GM18511 (cell line): ENCODE measurements at regions not wholly inside any gene's neighbourhood (a gene's known extent, or its start where the extent isn't known, plus 50 kb on each side); places are given as distances from the start of the nearest gene placed in this dataset.

Experiments used
- ATAC-seq: cut with Tn5 transposase; IDR thresholded peaks from one replicate; pipeline ENCODE4 v1.9.1; 2021; ENCODE audit warnings: mild to moderate bottlenecking, moderate library complexity; ENCODE audit not compliant: unreplicated experiment

GRCh38 chr9:134214386-134214765 lies 50.0 kb upstream of the RNU6ATAC start:
- no peak for ATAC-seq

DNA sequence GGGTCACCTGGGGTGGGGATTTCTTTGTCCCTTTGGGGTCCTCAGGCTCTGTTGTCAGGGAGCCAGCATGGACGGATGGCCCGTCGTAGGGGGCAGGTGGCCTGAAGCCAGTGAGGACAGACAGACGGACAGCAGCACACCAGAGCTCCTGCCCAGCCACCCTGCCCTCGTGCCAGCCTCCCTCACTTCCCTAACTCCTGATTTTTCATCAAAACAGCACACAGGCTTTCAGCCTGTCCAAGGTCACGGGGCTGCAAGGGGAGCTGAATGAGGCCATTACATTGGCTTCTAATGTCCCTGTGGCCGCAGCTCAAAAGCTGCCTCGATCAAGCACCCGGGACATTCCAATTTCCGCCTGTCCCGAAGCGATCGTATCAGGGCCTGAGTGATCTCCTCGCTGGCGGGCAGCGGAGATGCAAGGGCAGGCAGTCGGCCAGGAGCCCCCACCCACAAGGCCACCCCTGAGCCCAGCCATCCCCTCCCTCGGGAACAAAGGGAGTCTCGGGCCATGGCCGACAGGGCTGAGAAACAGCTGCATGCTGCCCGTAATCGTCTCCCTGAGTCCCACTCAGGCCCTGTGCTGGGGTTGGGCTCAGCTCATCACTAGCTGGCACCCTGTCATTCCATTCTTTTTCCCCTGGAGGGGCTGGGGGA lies 50.5 kb upstream of the RNU6ATAC start:
- no peak for ATAC-seq

GRCh38 chr9:134215420-134215698 lies 51.0 kb upstream of the RNU6ATAC start:
- no peak for ATAC-seq

- no peak for ATAC-seq
Measured at GRCh38 chr9:134215699-134216448, 51.5 kb upstream of the RNU6ATAC start.

DNA sequence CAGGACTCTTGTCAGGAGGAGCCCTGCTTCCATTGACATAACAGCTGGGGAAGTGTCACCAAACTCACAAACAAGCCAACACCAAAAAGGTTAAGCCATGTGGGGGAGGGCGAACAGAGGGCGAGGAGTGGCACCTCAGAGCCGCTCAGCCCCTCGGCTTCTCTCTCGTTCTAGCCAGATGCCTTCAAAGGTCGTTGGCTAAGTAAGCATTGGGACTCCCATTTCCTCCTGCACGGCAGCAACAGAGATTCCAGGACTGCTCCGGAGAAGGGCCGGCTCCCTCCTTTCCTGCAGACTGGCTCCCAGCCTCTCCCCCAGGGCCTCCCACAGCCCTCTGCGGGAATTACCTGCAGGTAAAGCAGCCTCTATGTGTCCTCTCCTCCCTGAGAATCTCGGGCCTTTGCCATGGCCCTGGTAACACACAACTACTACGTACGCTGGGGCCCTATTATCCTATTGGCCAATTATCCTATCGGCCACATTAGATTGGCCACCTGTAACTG lies 52.1 kb upstream of the RNU6ATAC start:
- no peak for ATAC-seq

- no peak for ATAC-seq
Measured at GRCh38 chr9:134216961-134217360, 52.6 kb upstream of the RNU6ATAC start.

DNA sequence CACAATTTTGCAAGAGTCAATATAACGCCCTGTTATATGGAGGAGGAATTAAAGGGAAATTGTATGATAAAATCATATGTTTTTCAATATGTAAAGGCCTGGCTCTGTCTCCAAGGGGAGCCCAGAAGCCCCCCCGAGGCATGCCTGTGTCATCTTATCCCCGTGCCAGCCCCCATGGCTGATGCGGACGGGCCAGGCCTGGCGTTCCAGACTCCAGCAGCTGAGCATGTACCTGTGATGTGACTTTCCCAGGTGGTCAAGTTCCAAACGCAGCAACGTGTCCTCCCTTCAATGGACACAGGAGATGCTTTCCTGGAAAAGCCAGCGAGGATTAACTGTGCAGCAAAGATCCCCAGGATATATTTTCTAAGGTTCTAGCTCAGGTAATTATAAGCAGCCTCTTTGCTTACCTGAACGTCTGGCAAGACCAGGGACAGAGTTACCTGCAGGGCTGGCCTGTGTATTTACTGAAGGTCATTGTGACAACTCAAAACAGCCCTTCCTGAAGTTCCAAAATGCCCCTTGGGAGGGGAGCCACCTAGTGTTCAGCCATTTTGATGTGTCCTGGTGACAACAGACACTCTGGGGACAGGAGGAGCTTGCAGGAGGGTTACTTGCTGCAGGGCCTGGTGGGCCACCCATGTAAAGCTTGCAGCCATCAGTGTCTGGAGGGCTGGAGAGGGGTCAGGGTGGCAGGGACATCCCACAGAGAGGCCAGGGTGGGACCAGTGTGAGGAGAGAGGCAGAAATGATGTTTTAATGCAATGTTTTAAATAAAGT lies 53.3 kb upstream of the RNU6ATAC start:
- no peak for ATAC-seq

DNA sequence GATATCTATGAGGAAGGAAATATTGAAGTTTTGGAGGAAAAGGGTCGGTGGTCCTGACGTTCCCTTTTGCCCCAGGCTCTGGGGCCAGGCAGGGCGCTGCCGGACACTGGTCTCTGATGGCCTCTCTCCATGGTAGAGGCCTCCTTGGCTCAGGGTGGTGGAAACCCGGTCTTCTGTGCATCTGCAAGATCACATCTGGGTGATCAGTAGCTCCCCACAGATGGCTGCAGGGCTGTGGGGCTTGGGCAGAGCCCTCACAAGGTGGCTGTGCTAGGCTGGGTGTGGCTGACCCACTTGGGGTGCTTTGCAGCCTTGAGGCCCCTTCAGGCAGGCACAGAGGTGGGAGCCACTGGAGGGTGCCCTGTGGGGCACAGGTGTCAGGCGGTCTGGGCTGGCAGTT lies 53.9 kb upstream of the RNU6ATAC start:
- ATAC-seq, result no peak

DNA sequence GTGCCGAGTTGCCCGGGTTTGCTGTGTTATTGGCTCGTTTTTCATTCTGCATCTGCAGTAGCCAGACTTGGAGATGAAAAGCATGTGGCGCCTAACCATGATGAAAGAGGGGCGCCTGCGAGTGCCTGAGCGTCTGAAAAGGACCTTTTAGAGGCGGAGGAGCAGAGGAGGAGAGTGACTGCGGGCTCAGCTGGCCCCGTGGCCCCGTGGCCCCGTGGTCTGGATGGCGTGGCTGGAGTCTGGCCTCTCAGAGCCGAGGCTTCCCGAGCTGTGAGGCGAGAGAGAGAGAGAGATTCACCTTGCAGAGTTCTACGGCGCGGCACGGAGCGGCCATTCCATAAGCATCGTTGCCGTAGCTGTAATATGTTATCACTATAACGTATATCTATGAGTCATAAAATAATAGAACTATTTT lies 55.3 kb upstream of the RNU6ATAC start:
- no peak for ATAC-seq

GRCh38 chr9:134220311-134220710 lies 55.9 kb upstream of the RNU6ATAC start:
- no peak for ATAC-seq

DNA sequence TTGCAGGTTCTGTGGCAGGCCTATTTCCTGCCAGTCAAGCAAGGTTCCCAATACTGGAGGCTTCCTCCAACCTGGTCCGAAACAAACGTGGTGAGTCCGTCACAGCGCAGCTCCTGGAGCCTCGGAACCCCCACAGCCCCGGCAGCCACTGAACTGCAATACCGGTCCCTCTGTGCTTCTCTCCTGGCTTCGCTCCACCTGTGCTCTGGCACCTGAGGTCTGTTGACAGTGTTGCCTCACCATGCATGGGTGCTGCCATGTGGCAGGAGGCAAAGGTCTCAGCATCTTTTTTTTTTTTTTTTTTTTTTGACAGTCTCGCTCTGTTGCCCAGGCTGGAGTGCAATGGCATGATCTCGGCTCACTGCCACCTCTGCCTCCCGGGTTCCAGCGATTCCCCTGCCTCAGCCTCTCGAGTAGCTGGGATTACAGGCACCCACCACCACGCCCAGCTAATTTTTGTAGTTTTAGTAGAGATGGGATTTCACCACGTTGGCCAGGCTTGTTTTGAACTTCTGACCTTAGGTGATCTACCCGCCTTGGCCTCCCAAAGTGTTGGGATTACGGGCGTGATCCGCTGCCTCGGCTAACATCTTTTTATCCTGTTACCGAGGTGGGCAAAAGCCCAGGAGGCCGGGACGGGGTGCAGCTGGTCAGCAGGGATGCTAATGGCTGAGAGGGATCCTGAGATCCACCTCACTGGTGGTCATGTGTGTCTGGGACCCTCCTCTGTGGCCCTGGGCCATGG lies 57.1 kb upstream of the RNU6ATAC start:
- ATAC-seq, result no peak

- ATAC-seq, result no peak
Measured at GRCh38 chr9:134222018-134222573, 57.7 kb upstream of the RNU6ATAC start.

GRCh38 chr9:134223091-134223490 lies 58.7 kb upstream of the RNU6ATAC start:
- no peak for ATAC-seq

- ATAC-seq, result no peak
Measured at GRCh38 chr9:134223591-134224122, 59.3 kb upstream of the RNU6ATAC start.

- no peak for ATAC-seq
Measured at GRCh38 chr9:134224127-134224526, 59.8 kb upstream of the RNU6ATAC start.

DNA sequence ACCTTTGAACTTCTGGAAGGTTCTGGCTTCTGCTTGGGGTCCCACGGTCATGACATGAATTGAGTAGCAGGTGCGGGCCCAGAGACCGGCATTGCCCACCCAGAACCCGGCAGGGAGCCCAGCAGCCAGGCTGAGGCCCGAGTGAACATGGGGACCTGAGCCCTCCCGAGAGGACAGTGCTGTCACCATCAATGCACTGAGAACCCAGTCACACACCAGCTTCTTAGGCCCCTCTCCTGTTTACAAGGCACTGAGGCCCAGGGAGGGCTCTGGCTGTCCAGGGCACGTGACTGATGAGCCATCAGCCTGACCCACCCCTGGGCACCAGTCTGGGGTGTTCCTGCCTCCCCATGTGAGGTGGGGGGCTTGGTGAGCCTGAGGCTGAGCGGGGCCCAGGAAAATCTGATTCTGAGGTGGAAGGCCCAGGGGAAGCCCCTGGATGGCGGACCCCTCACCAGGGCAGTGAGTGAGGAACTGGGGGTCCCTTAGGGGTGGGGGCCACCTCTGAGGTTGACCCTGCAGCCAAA lies 60.3 kb upstream of the RNU6ATAC start:
- no peak for ATAC-seq

DNA sequence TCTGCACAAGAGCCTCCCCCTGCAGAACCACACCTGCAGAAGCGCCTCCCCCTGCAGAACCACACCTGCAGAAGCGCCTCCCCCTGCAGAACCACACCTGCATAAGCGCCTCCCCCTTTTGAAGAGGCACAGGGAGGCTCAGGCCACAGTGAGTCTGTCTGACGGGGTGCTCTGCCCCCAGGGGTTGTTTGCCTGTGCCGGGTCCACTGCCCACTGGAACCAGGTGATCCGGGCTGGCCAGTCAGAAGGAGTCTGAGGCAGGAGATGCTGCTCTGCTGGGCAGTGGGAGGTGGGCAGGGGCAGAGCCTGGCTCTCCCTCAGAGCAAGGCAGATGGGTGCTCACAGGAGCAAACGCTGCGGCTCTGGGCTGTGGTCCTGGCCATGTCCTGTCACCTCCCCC lies 60.8 kb upstream of the RNU6ATAC start:
- no peak for ATAC-seq

DNA sequence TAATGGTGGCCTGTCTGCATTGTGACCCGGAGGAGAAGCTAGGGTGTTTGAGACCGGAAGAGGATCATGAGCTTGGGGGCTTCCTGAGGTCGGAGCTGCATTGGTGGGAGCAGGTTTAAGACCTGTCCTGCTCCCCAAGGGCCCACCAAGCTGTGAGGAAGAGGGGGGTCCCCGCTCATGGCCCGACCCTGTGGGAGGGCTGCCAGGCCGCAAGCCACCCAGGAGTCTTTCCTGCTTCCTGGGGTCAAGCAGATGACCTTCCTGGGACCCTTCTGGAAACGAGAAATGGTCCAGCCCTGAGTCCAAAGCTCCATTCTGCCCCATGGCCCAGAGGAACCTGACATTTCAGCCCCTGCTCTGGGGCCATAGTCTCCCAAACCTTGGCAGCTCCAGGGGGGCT lies 61.5 kb upstream of the RNU6ATAC start:
- no peak for ATAC-seq

DNA sequence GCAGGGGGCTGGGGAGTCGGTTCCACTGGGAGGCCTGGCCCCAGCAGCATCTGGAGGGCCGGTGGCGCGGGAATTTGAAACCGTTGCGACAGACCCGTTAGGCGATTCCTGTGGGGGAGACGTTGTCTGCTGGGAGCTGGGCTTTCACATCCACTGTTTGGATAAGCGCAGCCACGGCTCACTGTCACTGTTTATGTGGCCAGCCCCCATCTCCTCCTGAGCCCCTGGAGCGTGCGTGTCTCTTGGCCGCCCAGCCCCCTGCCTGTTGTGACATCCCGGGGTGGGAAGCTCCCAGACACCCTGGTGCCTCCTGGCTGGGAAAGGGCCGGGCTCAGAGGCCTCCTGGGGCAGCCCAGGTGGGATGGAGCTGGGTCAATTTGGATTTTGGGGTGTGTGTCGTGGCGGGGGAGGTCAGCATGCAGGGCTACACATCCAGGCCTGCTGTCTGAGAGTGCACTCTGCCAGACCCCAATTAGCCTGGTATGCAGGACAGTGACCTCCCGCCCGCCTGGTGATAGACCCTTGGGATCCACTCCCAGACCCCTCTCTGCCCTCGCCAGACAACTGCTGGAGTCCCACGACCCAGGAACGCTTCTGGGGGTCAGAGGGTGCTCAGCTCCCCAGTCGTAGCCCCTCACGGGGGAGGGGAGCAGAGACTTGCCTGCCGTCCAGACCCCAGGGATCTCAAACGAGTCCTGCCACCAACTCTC lies 62.0 kb upstream of the RNU6ATAC start:
- no peak for ATAC-seq
